CD4-positive, alpha-beta T cell treated with Interleukin-4 for 4 hours (primary cell): ENCODE measurements at regions not wholly inside any gene's neighbourhood (a gene's known extent, or its start where the extent isn't known, plus 50 kb on each side); places are given as distances from the start of the nearest gene placed in this dataset.

ENCODE experiments used
- DNase-seq: peaks from one replicate; pipeline ENCODE4 v3.0.0-alpha.2; 2020

DNA sequence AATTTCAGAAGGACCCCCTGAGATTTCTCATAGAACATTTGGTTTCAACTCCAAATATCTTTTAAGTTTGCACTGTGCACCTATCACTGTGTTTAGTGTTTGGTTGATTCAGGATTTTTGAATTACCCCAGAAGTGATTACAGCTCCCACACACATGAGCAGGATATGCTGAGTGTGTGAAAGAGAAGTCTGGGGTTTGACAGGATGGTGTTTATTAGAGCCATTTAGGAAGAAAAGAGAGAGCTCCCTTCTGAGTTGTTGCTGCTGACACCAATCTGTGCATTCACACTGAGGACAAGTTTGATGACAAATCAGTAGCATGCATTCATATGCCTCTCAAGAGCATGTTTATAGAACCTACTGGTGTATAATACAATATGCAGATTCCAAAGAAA is 118.1 kb downstream of the RPL22L1 start:
- no peak for DNase-seq

DNA sequence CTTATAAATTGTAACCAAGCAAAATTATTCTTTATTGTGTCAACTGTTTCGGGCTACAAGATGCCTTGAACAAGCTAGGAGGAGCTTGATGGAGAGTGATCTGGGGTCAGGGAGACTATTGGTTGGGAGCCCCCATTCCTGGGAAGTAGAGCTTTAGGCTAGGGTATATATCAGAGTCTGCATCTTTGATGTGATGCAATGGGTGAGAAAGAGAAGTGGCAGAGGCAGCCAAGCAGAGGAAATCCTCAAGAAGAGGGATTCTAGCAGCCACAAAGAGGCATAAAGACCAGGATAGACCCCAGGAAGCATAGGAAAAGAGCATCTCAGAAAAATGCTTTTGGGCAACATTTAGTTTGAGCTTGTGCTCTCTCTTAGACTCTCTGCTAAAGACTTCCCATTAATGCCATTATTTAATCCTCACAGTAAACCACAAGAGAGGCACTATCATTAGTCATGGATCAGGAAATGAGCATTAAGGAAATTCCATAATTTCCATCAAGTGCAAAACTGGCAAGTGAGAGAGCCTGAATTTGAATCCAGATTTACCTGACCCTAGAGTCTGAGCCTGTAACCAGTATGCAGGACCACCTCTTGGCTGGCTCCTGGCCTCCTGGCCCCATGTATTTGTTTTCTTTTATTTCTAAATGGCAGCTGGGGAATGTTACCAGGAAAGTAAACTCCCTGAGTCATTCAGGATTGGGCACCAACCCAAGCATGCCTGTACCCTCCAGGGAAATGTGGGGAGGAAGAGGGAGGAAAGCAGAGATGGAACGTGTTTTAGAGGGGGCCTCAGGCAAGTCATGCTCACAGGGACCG is 118.7 kb downstream of the RPL22L1 start:
- DNase-seq: no peak

DNA sequence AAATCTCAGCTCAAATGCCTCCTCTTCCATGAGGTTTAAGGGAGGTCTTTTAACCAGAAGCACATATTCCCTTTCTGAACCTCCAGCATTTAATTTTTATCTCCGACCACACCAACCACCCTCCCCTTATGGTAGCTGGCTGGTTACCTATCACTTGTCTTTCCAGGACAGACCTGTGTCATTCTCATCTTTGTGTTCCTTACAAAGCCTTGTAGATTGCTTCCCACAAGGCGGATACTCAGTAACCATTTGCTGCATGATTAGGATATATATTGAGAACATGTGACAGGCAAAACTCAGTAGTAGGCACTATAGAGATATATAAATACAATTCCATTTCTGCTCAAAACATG is 119.5 kb downstream of the RPL22L1 start:
- DNase-seq: no peak

DNA sequence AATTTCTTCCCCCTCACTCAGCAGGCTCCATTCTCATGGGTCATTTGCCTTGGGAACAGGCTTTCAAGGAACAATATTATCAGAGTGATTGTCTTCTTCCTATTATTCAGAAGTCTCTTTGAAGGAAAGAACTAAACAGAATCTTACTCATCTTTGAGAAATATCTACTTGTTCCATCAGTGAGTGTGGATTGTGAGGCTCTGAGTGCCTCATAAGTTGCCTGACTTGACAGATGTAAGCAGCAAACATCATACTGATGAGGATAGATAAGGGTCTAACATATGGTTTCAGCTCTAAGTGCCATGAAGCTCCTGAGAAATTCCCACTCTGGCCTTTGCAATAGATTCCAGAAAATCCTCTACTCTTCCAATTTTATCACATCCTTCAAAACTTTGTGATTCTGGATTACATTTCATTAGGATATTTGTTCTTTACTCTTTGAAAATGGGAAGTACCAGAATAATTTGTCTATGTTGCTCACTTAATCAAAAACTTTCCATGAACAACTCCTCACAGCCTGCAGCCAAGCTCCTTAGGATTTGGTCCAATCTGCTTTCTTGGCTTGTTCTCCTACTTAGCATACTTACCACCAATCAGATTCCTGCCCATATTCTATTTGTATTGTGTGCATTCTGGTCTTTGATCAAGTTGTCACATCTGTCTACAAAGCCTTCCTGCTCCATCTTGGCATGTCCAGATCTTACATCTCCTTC is 120.1 kb downstream of the RPL22L1 start:
- no peak for DNase-seq

DNA sequence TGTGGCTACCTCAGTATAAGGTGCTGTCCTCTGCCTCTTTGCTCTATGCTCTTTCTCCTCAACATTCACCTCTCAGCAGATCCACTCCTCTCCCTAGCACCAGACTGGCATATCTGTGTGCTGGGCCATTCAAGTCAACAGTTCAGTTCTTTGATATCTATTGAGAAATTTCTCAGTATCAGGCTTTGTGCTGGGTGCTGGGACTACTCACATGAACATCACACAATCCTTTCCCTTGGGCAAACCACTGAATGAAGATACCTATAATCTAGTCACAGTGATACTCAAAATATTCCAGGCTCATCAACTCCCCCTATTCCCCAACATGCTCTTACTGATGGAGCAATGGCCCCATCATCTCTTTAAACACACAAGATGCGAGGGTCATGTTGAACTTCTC is 120.8 kb downstream of the RPL22L1 start:
- no peak for DNase-seq

DNA sequence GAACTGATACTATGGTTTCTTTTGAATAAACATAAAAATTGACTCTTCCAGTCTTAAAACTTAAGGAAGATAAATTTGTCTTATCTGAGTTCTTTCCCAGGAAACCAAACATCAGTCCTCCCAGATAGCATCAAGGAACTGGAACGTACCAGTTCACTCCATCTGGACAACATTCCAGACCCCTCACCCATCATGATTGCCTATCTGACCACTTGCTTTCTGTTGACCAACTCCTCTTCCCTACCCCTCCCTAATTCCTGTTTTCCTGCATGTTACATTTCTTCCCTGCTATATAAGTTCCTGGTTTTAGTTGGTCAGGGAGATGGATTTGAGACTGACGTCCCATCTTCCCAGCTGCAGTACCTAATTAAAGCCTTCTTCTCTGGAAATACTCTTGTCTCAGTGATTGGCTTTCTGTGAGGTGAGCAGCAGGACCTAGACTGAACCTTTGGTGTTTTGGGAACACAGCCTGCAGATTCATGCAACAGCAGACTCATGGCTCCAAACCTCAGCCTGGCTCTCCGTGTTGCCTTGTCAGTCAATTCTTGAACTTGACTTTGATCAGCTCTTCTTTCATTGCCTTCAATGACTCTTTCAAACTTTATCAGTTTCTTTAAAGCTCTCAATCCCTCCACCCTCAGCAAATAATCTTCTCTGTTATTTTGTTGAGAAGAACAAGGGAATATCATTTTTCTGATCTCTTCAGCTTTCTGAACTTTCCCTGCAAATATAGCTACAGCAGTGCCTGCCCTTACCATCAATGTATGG is 123.6 kb downstream of the RPL22L1 start:
- no peak for DNase-seq

DNA sequence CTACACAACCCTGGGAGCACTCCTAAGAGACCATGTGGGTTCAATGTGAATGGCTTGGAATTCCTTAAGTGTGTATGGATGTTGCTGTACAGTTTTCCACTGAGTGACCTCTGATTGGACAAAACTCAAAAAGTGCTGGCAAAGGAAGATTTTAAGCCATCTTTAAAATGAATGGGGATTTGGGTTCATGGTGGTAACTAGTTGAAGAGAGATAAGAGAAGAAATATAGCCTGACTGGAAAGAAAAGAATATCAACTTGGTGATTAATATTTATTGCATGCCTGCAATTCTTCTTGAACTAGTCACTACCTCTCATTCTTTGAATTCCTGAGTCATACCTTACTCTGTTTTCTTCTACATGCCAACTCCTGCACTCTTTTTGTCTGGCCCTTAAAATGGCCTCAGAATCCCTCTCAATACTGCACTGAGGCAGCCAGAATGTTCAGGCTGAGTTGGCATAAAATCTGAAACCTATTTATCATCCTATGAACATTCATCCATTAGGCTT is 124.7 kb downstream of the RPL22L1 start:
- no peak for DNase-seq

DNA sequence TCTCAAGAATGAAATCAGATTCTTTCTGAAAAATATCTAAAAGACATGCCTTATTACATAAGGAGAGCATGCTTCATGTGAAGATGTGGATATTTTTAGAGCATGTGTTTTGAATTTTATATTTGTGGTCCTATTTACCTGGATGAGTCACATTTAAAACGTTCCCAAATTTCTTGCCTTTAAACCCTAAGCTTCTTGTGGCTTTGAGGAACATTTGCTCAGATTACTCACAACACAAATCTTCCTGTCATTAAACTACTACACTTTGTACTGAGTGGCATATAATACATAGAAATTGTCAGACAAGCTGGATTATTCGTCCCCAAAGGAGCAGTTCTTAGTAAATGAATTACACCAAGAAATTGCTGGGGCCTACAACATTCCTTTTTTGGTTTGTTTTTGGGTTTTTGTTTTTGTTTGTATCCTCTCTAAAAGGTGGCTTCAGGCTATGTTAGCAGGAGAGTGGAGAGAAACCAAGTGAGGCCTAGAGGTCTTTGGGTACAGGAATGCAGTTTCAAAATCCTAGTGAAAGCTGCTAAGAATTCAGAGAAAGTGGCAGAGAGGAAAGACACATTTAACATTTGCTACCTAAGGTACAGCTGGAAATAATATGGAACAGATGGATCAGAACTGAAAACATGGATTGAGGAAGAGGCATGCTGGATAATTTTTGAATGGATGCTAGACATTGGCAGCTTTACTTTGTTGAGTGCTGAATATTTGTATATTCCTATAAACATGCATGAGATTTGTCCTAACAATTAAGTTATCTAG is 128.1 kb downstream of the RPL22L1 start:
- no peak for DNase-seq

DNA sequence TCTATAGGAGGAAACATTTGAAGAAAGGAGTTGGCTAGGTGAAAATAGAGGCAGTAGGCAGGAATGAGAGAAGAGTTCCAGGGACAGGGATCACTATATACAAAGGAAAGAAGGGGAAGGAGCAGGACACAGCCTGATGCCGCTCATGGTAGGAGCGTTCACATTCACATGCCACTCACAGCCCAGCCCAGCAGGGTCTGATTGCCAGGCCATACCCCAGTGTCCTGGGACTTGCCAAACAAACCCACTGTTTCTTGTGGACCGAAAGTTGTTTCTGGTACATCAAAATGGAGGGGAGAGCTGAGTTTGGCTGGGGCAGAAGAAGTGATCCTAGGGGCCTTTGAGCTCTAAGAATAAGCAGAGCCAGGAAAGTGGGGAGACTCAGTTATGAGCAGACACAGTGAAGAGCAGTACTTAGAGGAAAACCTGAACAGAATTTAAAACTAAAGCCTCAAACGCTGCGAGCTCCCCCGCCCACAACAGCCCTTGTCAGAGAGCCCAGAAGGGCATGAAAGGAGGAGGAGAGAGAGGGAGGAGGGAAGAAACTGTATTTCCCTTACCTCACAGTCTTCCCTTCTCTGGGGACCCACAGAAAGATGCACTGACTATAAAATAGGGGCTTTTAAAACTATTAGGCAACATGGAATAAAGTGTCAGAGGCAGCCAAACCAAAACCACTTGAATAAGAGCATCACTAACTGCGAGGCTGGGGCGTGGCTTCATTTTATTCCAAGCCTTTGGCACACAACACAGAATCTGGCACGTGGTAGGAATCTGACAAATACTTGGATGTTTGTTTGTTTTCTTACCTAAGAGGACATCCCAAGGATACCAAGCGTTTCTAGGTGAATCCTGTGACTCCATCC is 129.0 kb downstream of the RPL22L1 start:
- no peak for DNase-seq

DNA sequence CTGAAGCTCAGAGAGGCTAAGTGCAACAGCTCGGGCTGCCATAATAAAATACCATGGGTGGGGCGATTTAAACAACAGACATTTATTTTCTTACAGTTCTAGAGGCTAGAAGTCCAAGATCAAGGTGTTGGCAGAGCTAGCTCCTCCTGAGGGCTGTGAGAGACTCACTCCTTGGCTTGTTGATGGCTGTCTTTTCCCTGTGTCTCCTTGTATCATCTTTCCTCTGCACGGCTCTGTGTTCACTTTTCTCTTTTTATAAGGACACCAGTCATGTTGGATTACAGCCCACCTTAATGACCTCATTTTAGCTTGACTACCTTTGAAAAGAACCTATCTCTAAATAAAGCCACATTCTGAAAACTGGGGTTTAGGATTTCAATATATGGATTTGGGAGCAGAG is 129.7 kb downstream of the RPL22L1 start:
- no peak for DNase-seq

DNA sequence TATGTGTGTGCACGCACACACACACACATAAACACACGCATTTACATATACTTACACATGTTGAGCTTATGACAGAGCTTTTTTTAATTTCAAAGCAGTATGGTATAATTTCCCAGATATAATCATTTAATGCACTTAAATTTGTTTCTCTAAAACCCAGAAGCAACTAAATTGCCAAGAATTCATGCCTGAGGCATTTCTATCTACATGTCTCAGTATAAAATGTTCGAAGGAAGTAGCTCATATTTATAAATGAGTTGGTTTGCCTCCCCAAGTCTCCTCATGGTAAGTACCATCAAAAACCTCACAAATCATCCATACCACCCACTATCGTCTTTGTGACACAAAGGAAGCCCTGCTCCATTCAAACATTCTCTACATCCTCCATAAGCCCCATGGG is 130.6 kb downstream of the RPL22L1 start:
- no peak for DNase-seq

DNA sequence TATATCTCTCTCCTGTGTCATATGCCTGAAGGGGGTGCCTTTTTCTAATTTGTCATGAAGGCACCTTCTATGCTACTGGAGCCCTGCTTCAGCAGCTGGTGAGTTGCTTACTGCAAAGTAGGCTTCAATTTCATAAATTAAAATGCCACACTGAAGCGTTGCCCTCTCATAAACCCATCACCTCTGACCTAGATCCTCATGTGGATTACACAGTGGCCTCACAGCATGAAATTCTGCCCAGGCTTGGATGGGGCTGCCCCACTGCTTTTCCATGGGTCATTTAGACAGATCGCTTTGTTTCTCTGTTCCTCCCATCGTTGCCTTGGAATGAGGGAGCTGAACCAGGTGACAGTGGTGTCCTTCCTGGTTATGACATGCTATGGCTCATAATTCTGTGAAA is 131.2 kb downstream of the RPL22L1 start:
- DNase-seq: no peak

DNA sequence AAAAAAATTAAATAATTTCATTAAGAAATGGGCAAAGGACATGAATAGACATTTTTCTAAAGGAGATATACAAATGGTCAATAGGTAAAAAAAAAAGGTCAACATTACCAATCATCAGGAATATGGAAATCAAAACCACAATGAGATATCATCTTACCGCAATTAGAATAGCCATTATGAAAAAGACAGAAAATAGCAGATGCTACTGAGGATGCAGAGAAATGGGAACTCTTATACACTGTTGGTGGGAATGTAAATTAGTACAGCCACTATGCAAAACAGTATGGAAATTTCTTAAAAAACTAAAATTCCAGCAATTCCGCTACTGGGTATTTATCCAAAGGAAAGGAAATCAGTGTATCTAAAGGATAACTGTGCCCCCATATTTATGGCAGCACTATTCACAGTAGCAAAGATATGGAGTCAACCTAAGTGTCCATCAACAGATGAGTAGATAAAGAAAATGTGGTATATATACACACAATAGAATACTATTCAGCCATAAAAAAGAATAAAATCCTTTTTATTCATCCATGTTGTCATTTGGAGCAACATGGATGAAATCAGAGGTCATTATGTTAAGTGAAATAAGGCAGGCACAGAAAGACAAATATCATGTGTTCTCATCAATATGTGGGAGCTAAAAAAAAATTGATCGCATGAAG is 132.4 kb downstream of the RPL22L1 start:
- no peak for DNase-seq

DNA sequence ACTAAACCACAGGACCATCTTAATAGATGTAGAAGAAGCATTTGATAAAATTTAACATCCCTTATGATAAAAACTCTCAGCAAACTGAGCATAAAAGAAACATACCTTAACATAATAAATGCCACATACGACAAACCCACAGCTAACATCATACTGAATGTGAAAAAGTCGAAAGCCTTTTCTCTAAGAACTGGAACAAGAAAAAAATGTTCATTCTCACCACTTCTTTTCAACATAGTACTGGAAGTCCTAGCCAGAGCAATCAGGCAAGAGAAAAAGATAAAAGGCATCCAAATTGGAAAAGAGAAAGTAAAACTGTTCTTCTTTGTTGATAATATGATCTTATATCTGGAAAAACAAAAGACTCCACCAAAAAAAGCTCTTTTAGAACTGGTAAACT is 134.2 kb downstream of the RPL22L1 start:
- no peak for DNase-seq

DNA sequence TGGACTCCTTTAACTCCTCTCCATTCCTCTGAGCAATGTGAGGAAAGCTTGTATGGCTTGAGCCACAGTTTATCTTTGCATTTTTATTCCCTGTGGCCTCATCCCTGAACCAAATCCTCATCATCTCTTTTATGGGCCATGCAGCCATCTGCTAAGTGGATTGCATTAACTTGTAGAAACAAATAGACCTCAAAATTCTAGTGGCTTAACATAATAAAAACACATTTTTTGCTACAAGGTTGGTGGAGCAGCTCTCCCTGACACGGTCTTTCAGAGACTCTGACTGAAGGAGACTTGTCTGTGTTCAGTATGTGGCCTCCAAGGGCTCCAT is 135.3 kb downstream of the RPL22L1 start:
- no peak for DNase-seq

DNA sequence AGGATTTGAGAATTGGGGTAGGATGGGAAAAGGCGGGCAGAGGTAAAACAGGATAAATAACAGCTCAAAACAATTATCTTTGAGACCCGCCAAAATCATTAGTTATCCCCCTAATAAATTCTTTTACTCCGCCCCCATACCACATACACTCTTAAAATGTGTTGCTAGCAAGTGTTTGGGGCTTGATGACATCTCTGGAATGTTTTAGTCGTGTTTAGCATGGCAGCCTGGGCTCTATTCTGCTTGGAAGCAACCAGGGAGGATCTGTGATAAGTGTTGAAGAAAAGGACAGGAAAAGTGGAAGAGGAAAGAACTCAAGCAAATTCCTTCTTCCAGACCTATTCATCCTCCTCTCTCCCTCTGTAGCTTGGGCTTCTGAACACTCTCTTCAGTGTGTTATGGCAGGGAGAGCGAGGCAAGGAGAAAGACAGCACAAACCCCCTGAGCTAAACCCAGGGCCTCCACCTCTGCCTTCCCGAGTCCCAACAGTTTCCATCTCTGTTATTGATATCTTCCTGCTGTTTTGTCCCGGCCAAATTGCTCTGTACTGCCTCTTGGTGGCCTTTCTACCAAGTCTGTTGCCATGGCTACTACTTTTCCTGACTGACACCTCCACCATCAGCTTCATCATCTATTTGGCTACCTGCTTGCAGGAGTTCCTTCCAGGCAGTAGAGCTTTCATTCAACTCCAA is 135.8 kb downstream of the RPL22L1 start:
- no peak for DNase-seq

DNA sequence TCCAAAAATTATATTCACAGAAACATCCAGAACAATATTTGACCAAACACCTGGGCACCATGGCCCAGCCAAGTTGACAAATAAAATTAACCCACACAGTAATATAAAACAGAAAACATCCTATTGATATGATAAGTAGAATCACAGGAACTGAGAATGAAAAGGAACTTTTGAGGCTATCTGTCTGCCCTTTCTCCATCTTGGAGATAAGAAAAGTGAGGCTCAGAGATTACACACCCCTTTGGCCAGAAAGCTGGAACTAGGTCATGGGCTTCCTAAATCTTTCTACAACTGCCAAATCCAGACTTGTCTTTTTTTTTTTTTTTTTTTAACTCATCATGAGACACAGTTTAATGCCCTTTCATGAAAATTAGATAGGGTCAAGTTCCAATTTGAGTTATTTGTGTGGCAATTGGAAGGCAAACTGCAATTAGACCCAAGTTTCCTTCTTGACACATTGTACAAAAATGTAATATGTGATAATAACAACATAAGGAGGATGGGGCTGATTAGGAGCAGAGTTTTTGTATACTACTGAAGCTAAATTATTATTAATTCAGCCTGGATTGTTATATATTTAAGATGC is 137.2 kb downstream of the RPL22L1 start:
- DNase-seq: no peak

DNA sequence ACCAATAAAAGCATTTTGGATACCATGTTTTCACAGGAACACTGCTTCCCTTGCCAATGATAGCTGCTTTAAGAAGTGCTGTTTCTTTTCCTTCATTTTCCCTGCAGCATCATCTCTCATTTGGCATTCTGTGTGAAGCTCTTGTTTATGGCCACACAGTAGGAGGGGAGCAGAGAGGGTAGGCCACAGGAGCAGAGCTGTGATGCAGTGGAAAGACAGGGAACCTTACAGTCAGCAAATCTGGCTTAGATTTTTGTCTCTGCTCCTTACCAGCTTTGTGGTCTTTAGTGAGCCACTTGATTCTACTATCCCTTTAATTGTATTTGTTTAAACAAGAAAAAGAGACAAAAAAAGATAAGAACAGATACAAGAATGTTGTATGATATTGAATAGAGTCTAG is 138.7 kb downstream of the RPL22L1 start:
- DNase-seq: no peak

DNA sequence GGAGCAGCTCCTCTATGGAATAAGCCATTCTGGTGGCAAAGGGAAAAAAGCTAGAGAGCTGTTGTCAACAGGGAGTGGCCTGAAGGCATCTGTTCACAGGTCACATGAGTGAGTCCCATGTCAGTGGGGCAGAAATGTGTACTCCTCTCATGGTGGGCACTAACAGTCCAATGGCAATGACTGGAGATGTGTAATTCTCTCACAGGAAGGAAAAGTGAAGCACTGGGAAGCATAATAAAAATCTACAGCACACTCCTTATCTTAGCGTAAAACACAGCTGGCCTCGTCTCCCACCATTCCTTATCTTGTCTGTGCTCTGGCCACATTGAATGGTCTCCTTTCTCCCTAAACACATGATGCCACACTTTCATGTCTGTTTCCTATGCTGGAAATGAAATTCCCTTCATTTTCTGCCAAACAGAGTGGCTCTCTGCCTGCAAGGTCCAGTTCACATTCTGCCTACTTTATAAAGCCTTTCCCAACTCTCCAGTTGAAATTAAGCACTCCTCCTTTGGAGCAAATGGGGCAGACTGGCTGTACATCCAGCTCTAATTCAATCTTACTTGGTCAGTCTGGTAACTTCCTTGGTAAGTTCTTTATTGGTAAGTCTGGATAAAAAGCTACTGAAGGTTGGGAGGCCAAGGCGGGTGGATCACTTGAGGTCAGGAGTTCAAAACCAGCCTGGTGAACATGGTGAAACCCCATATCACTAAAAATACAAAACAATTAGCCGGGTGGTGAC is 139.8 kb downstream of the RPL22L1 start:
- DNase-seq: no peak

DNA sequence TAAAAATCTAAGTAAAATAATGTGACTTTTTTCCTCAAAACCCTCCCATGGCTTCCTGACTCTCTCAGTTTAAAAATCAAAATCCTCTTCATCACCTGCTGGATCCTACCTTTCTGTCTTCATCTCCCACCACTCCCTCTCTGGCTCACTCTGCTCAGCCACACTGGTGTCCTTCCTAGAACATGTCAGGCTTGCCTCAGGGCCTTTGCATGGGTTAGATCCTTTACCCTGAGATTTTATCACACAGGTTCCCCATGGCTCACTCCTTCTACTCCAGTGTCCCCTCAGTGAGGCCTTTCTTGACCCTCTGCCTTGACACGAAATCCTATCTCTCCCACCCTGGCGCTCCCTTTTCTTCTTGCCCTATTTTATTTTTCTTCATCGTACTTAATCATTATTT is 141.8 kb downstream of the RPL22L1 start:
- no peak for DNase-seq
